ENCODE measurements at regions not wholly inside any gene's neighbourhood (a gene's known extent, or its start where the extent isn't known, plus 50 kb on each side); places are given as distances from the start of the nearest gene placed in this dataset.

GRCh38 chr3:189118896-189119295 lies 52.9 kb upstream of the TPRG1 start:
- no peak for DNase-seq

- no peak for DNase-seq
Measured at GRCh38 chr3:189119950-189120349, 51.8 kb upstream of the TPRG1 start.

- no peak for DNase-seq
Measured at GRCh38 chr3:189121092-189121491, 50.7 kb upstream of the TPRG1 start.
